Fibroblast of skin of scalp (primary cell): ENCODE measurements at regions not wholly inside any gene's neighbourhood (a gene's known extent, or its start where the extent isn't known, plus 50 kb on each side); places are given as distances from the start of the nearest gene placed in this dataset.
"Not testable (repeated sequence)": the region's sequence is repeated elsewhere in the genome, so short reads cannot be mapped to it uniquely, and the experiment has no call there.

Experiments used
- DNase-seq: peaks from one replicate; pipeline ENCODE4 v3.0.0-alpha.2; 2013

DNA sequence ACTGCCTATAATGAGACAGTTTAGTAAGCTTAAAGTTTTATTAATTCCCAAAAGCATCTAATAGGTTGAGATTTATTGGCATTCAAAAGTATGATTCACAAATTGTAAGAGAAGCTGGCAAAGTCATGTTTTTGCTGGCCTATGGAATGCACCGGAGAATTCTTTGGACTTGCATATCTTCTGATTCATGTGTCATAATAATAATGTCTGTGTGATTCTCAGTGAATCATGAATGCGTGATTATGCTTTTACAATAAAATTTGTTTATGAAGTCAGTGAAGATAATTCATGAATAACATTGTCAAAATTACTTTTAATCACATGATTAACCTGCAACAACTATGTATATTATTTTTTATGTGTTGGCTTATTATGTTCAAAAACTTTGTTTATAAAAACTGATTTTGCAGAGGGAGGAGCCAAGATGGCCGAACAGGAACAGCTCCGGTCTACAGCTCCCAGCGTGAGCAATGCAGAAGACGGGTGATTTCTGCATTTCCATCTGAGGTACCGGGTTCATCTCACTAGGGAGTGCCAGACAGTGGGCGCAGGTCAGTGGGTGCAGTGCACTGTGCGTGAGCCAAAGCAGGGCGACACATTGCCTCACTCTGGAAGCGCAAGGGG is 389.2 kb downstream of the SRGAP2C start:
- peak; percentile 71 for DNase-seq

DNA sequence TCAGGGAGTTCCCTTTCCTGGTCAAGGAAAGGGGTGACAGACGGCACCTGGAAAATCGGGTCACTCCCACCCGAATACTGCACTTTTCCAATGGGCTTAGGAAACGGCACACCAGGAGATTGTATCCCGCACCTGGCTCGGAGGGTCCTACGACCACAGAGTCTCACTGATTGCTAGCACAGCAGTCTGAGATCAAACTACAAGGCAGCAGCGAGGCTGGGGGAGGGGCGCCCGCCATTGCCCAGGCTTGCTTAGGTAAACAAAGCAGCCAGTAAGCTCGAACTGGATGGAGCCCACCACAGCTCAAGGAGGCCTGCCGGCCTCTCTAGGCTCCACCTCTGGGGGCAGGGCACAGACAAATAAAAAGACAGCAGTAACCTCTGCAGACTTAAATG is 389.7 kb downstream of the SRGAP2C start:
- DNase-seq = not testable (repeated sequence)

DNA sequence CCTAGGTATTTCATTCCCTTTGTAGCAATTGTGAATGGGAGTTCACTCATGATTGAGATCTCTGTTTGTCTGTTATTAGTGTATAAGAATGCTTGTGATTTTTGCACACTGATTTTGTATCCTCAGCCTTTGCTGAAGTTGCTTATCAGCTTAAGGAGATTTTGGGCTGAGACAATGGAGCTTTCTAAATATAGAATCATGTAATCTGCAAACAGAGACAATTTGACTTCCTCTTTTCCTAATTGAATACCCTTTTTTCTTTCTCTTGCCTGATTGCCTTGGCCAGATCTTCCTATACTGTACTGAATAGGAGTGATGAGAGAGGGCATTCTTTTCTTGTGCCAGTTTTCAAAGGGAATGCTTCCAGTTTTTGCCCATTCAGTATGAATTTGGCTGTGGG is 398.1 kb downstream of the SRGAP2C start:
- not testable (repeated sequence) for DNase-seq

DNA sequence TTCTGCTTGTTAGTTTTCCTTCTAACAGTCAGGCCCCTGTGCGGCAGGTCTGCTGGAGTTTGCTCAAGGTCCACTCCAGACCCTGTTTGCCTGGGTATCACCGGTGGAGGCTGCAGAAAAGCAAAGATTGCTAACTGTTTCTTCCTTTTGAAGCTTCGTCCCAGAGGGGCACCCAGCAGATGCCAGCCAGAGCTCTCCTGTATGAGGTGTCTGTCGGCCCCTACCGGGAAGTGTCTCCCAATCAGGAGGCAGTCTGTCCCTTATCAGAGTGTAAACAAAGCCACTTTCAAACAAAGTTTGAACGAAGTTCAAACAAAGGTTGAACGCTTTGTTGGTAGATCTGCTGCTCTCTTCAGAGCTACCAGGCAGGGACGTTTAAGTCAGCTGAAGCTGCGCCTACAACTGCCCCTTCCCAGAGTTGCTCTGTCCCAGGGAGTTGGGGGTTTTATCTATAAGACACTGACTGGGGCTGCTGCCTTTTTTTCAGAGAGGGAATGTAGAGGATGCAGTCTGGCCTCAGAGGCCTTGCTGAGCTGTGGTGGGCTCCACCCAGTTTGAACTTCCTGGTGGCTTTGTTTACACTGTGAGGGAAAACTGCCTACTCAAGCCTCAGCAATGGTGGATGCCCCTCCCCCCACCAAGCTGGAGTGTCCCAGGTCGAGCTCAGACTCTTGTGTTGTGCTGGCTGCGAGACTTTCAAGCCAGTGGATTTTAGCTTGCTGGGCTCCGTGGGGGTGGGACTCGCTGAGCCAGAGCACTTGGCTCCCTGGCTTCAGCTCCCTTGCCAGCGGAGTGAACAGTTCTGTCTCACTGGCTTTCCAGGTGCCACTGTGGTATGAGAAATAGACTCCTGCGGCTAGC is 401.8 kb downstream of the SRGAP2C start:
- DNase-seq = peak; percentile 22

DNA sequence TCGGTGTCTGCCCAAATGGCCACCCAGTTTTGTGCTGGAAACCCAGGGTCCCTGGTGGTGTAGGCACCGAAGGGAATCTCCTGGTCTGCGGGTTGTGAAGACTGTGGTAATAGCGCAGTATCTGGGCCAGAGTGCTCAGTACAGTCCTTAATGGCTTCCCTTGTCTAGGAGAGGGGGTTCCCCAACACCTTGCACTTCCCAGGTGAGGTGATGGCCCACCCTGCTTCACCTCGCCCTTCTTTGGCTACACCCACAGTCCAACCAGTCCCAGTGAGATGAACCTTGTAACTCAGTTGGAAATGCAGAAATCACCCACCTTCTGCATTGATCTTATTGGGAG is 402.4 kb downstream of the SRGAP2C start:
- DNase-seq = no peak

DNA sequence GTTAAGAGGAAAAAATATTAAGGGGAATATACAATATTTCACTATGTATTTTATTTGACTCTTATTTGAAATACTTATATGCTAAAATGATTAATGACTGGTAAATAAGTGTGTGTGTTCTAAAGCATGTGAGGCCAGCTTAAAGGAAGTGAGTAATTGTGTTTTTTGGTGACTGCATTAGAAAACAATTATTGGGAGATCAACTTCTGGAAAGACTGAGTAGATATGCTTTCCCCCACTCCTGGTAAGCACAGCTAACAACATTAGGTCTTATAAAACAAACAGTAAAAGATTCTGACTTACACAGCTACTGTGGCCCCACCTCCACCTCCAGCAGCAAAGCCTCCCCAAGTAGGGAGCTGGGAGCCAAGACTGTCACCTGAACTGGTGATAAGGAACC is 403.0 kb downstream of the SRGAP2C start:
- peak; percentile 9 for DNase-seq

DNA sequence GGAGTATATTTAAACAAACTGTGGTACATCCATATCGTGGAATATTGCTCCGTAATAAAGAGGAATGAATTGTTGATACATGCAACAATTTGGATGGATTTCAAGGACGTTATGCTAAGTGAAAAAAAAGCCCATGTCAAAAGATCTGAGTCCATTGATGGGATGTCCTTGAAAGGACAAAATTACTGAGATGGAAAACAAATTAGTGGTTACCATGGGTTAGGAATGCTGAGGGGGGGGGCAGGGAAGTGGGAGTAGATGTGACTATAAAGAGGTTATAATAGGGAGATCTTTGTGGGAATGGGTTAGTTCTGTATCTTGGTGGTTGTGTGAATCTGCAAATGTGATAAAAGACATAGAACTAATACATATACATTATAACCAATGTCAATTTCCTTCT is 409.3 kb downstream of the SRGAP2C start:
- DNase-seq = no peak

DNA sequence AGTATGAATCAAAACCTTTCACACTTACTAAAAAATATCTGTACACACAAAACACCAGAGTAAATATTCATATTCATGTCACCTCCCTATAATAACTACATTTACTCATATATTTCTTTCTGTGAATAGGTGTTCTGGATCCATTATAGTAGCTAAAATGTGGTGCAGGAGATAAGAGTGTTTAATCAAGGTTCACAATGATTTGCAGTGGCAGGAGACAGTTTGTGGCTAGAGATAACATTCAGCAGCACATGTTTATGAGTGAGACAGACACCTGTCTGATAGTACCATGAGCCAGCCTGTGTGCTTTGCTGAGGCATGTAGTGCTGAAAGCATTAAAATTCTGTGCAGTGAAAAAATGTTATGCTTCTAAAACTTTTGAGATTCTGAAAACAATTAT is 410.3 kb downstream of the SRGAP2C start:
- no peak for DNase-seq

DNA sequence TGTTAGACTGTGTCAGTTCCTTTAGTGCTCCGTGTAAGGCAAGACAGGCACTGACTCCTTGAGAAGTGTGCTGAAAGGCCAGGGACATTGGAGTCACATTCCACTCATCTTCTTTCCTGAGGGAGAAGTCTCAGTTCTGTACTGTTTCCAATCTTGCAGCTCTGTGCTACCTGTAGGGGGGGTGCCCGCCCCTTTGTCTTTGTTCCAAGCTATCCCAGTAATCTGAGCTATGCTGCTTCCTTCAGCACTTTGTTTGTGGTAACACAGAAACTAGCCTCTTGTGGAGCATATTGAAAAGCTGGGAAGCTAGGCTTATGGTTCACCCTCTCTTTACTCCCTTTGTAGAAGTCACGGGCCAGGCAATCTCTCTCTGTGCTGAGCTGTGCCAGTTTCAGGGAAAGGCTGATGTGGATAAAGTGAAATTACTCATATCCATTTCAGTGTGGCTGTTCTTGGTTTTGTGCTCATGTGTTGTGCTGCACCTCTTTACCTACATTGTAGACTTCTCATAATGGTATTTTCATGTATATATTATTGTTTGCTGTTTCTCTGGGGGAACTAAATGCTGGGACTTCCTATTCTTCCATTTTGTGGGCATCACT is 420.2 kb downstream of the SRGAP2C start:
- DNase-seq = not testable (repeated sequence)

DNA sequence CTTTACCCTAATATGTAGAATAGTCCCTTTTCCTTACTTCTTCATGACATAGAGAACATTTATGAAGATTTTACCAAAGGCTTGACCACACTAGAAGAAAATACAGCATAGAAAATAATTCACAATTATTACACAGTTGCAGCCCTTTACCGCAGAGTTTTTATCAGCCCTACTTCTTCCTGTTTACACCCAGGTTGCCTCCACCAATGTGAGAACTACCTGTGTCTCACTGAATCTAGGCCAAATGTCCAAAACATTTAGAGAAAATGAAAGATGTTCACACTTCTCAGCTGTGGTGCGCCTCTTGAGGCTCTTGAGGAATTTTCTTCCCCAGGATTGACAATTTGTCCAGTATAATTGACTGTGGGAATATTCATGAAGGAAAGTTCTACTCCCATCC is 422.7 kb downstream of the SRGAP2C start:
- DNase-seq = not testable (repeated sequence)
